Activated CD8-positive, alpha-beta memory T cell treated with anti-CD3 and anti-CD28 coated beads, Interleukin-2, amount 50 U/mL, for 24 hours (primary cell): ENCODE measurements at regions not wholly inside any gene's neighbourhood (a gene's known extent, or its start where the extent isn't known, plus 50 kb on each side); places are given as distances from the start of the nearest gene placed in this dataset.
A peak's percentile ranks its signal among the peaks of the same experiment; 100 is the strongest.

ENCODE experiments used
- DNase-seq: peaks from one replicate; pipeline ENCODE4 v3.0.0-alpha.2; 2020; ENCODE audit errors: extremely low read depth

- DNase-seq, result no peak
These were observed 127.4 kb upstream of the TRIM2 start for GRCh38 chr4:153076861-153077260.

GRCh38 chr4:153079857-153080391 lies 124.3 kb upstream of the TRIM2 start:
- no peak for DNase-seq

GRCh38 chr4:153081006-153081580 lies 123.2 kb upstream of the TRIM2 start:
- no peak for DNase-seq

DNA sequence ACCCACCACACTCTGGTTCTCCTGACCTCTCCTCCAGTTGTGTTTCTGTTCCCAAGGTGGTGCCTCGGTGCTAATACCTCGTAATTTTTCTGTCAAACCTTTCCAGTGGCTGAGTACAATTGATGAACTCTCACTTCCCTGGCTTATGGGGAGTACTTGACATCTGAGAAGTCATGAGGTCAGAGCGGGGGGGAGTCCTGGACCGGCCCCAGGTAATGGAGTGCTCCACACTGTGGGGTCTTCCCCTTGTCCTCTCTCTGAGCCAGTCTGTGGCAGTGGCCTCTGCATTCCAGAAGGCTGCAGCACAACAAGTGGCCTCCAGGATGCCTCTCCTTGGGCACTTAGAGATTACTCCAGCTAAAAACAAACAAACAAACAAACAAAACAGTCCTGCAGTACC lies 122.5 kb upstream of the TRIM2 start:
- DNase-seq, result no peak

GRCh38 chr4:153082322-153083301 lies 121.6 kb upstream of the TRIM2 start:
- DNase-seq, result no peak

GRCh38 chr4:153083447-153083947 lies 120.7 kb upstream of the TRIM2 start:
- no peak for DNase-seq

DNA sequence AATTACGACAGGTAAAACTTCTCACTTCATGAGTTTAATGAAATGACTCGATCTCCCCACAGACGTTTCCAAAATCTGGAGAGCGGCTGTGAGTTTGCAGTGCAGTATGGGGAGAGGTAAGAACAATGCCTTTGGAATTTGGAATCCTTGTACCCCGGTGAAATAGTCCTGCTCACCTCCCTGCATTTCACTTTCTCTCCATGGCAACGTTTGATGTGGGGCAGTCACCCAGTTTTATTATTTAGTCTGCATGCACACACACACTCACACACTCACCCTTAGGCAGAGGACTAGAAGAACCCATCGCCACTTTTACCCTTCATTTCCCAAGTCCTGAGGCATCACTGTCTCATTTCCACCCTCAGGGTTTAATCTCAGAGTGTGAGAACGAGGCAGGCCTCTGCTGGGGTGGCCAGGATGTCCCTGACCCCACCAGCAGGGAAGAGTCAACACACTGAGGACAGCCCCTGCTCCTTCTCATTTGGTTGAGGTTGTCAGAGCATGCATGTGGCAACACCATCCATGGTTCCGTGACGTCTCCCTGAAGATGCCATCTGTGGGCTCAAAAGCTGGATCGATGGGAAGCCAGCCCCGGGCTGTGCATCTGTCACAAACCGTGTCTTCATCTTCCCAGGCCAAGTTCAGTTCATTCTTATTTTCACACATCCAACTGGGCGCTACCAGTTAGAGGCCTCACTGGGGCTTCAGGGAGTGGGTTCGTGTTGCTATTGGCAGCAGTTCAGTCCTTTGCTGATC lies 119.8 kb upstream of the TRIM2 start:
- no peak for DNase-seq

DNA sequence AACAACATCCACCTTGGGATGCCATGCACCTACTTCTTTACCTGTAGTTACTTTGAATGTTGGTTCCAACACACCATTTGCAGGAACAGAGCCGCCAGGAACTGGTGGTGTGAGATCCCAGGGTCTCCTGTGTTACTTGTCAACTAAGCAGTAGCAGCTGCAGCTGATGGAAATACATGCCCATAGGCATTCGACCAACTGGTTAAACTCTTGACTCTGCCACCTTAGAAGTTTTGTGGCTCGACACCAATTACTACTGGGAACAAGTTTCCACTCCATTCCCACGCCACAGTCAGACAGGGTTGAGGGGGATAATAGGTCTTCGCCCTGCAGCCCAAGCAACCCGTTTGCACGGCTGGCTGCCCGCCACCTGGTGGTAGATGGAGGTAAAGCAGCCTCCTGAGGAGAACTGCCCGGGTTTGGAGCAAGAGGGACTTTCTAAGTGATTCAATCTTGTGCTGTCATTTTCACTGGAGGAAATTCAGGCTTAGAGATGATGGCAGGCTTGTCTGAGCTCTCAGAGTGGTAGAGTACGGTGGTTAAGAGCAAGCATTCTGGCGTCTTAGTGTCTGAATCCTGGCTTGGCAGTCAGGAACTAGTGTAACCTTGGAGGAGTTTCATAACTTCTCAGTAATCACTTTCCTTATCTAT lies 119.1 kb upstream of the TRIM2 start:
- DNase-seq, result peak; percentile 68

DNA sequence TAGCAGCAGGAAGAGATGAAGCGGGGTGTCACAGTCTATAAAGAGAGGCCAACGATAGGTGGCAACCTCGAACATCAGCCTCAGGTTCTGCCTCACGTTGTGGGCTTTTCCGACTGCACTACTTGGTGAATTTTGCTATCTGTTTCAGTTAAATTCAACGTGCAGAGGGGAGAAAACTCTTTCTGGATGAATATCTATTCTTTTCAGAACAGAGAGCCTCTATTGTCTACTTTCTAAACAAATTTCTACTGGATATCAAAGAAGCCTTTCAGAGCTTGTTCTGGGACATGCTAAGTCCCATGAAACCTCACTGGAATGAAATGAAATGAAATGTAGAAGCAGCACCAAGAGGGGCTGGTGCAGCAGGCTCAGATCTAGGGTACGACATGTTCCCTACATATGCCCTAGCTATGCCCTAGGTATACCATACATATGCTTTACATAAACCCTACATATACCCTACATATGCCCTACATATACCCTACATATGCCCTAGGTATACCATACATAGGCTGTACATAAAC lies 116.5 kb upstream of the TRIM2 start:
- no peak for DNase-seq

DNA sequence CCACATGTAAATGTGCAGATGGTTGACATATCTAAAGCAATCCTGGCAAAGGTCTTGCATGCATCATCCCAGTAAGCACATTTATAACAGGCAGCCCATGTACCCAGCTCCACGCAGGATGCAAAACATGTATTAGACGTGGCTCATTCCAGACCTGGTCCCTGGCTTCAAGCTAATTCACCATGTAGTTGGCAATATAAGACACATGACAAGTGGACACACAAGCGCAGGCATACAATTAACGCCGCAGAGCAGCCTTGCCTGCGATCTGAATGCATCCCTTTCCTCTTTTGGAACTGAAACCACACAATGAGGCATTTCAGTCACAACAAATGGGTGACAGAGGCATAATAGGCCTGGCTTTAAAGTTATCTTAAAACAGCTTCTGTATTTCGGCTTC lies 114.5 kb upstream of the TRIM2 start:
- DNase-seq, result no peak

- no peak for DNase-seq
These were observed 114.1 kb upstream of the TRIM2 start for GRCh38 chr4:153090181-153090580.

- DNase-seq, result no peak
These were observed 113.4 kb upstream of the TRIM2 start for GRCh38 chr4:153090670-153091385.

DNA sequence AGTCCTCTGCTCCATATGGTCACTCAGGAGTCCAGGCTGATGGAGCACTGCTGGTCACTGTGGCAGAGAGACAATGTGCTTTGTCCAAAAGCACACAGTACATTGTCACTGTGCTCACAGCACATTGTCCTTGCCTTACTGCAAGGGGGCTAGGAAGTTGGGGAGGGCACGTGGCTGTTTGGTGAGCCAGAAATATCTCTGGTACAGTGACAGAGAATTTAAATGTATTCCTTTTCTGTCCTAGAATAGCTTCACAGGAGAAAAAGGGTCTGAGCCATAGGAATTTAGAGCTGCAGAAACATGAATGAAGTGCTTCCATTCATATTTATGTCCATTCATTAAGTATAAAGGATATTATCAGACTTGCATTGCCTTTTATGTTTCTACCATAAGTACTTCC lies 110.8 kb upstream of the TRIM2 start:
- no peak for DNase-seq

GRCh38 chr4:153093802-153094201 lies 110.4 kb upstream of the TRIM2 start:
- no peak for DNase-seq

- no peak for DNase-seq
These were observed 109.8 kb upstream of the TRIM2 start for GRCh38 chr4:153094435-153094834.

DNA sequence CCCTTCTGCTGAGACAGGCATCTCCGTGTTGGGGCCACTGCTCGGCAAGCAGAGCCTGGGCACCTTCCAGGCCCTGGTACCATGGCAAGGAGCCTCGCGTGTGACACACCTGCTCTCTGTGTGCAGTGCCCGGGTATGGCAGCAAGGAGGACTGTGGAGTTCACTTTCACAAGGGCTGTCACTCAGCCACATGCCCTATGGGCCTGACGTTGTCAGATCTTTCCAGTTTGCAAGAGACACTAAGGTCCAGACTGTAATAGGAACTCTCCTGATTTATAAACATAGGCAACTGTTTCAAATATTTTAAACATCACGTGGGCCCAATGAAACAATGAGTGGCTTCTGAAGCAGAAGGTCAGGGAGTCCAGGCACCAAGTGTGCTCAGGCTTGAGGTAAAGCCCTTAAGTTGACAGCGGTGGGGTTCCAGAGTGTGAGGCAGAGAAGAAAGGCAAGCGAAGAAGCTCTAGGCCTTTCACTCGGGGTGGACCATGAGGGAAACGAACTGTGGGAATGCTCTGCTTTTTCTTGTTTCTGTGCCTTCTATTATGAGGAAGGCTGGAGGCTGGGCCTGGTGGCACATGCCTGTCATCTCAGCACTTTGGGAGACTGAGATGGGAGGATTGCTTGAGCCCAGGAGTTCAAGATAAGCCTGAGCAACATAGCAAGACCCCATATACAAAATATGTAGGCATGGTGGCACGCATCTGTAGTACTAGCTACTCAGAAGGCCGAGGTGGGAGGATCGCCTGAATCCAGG lies 108.6 kb upstream of the TRIM2 start:
- no peak for DNase-seq

DNA sequence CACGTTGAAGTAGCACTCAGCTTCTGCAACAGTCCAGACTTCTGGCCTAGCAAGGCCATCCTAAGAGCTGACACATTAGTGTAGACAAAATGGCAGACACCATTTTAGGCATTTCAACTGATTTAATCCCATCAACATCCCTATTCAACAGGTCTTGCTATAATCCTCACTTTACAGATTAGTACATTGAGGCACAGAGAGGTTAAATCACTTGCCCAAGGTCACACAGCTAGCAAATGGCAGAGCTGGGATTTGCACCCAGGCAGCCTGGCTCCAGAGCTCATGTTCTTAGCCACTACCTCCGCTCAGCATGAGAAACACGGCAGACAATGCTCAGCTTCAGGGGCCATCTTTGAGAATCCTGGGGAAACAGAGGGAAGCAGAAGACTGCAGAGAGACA lies 107.9 kb upstream of the TRIM2 start:
- no peak for DNase-seq

GRCh38 chr4:153098427-153098826 lies 105.8 kb upstream of the TRIM2 start:
- DNase-seq, result no peak

DNA sequence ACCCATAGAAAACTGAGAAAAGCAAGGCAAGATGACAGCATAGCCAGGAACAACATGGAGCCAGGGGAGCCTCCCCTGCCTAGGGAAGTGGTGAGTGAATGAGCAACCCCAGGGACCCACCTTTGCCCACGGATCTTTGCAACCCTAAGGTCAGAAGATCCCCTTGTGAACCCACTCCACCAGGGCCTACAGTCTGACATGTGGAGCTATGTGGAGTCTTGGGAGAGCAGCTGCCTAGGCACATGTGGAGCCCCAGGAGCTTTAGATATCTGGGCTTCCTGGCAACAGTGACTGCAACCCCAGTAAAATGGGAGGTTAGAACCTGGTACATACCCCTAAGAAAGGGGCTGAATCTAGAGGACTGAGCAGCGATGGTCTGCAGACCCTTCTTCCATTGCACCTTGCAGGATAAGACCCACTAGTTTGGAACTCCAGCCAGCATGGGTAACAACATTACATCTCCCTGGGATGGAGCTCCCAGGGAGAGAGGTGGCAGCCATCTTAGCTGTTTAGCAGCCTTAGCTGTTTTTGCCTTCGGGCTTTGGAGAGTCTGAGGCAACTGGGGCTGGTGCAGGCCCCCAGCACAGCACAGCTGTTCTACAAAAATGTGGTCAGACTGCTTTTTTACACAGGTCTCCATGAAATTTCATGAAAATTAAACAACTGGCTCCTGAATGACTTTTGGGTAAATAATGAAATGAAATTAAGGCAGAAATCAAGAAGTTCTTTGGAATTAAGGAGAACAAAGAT lies 104.7 kb upstream of the TRIM2 start:
- DNase-seq, result no peak
